Activated CD4-positive, alpha-beta T cell treated with anti-CD3 and anti-CD28 coated beads, Interleukin-2, amount 10 ng/mL, durations not matched to agents 7 days and 5 days (primary cell): ENCODE measurements at regions not wholly inside any gene's neighbourhood (a gene's known extent, or its start where the extent isn't known, plus 50 kb on each side); places are given as distances from the start of the nearest gene placed in this dataset.
"Not testable (repeated sequence)": the region's sequence is repeated elsewhere in the genome, so short reads cannot be mapped to it uniquely, and the experiment has no call there.

Experiments used
- CTCF ChIA-PET: fragments of 350-600 bp; sonication (Branson Sonifier 250); formaldehyde crosslinking; loops from one replicate; lab custom pipeline; 2021; ENCODE audit warnings: antibody characterized with exemption; lab: Charles Lee
- POLR2A ChIA-PET: fragments of 350-600 bp; sonication (Branson Sonifier 250); formaldehyde crosslinking; loops from one replicate; lab custom pipeline; 2021; ENCODE audit warnings: antibody characterized with exemption; lab: Charles Lee
- DNase-seq: peaks from one replicate; pipeline ENCODE4 v3.0.0-alpha.2; 2020
- H3K27ac Mint-ChIP-seq: one replicate; pipeline ENCODE4 v1.8.0; 2021; ENCODE audit warnings: mild to moderate bottlenecking, moderate library complexity, mixed read lengths
- H3K27me3 Mint-ChIP-seq: one replicate; pipeline ENCODE4 v1.8.0; 2021; ENCODE audit warnings: mixed read lengths
- H3K36me3 Mint-ChIP-seq: one replicate; pipeline ENCODE4 v1.8.0; 2021; ENCODE audit warnings: low read depth, mixed read lengths
- H3K4me1 Mint-ChIP-seq: one replicate; pipeline ENCODE4 v1.8.0; 2021; ENCODE audit warnings: mixed read lengths
- H3K4me3 Mint-ChIP-seq: one replicate; pipeline ENCODE4 v1.8.0; 2021; ENCODE audit warnings: mild to moderate bottlenecking, moderate library complexity, mixed read lengths
- H3K9me3 Mint-ChIP-seq: one replicate; pipeline ENCODE4 v1.8.0; 2021; ENCODE audit warnings: mixed read lengths

- DNase-seq: no peak
- H3K27me3 Mint-ChIP-seq: no peaks in the 10 kb centered on the region
- H3K36me3 Mint-ChIP-seq: no peaks in the 10 kb centered on the region
- ChIA-PET POLR2A (no interaction called here), CTCF (no interaction called here)
- peaks cover 2% of the 10 kb centered on the region for H3K9me3 Mint-ChIP-seq
- no peaks in the 10 kb centered on the region for H3K4me1 Mint-ChIP-seq
- no peak overlapping the region for H3K4me3 Mint-ChIP-seq
- H3K27ac Mint-ChIP-seq: no peak overlapping the region
Observed at GRCh38 chr6:102764317-102764716, 1370.8 kb downstream of the GRIK2 start.

- Mint-ChIP-seq H3K27me3 (no peaks in the 10 kb centered on the region), H3K27ac (no peak overlapping the region), H3K36me3 (no peaks in the 10 kb centered on the region), H3K4me1 (no peaks in the 10 kb centered on the region), H3K4me3 (no peak overlapping the region), H3K9me3 (peaks cover 2% of the 10 kb centered on the region)
- POLR2A ChIA-PET: no interaction called here
- CTCF ChIA-PET: no interaction called here
- no peak for DNase-seq
Observed at GRCh38 chr6:102763891-102764290, 1370.4 kb downstream of the GRIK2 start.

- Mint-ChIP-seq H3K4me3 (no peak overlapping the region), H3K9me3 (peaks cover 2% of the 10 kb centered on the region), H3K4me1 (no peaks in the 10 kb centered on the region), H3K36me3 (no peaks in the 10 kb centered on the region), H3K27me3 (no peaks in the 10 kb centered on the region), H3K27ac (no peak overlapping the region)
- ChIA-PET CTCF (no interaction called here), POLR2A (no interaction called here)
- DNase-seq: no peak
Observed at GRCh38 chr6:102761872-102762271, 1368.4 kb downstream of the GRIK2 start.

GRCh38 chr6:102759415-102759814 lies 1365.9 kb downstream of the GRIK2 start:
- no peak for DNase-seq
- Mint-ChIP-seq H3K9me3 (no peaks in the 10 kb centered on the region), H3K36me3 (no peaks in the 10 kb centered on the region), H3K4me1 (no peaks in the 10 kb centered on the region), H3K4me3 (no peak overlapping the region), H3K27me3 (no peaks in the 10 kb centered on the region), H3K27ac (no peak overlapping the region)
- ChIA-PET POLR2A (no interaction called here), CTCF (no interaction called here)

GRCh38 chr6:102758536-102758935 lies 1365.0 kb downstream of the GRIK2 start:
- H3K36me3 Mint-ChIP-seq, POLR2A ChIA-PET, H3K9me3 Mint-ChIP-seq: not testable (repeated sequence)

GRCh38 chr6:102749210-102749971 lies 1355.9 kb downstream of the GRIK2 start:
- Mint-ChIP-seq H3K4me1 (no peaks in the 10 kb centered on the region), H3K9me3 (peaks cover 3% of the 10 kb centered on the region), H3K36me3 (no peaks in the 10 kb centered on the region), H3K27ac (no peak overlapping the region), H3K4me3 (no peak overlapping the region), H3K27me3 (no peaks in the 10 kb centered on the region)
- DNase-seq: no peak
- ChIA-PET POLR2A (no interaction called here), CTCF (no interaction called here)

More at GRCh38 chr6:102758536-102758935, 1365.0 kb downstream of the GRIK2 start:
- DNase-seq, H3K27ac Mint-ChIP-seq, H3K27me3 Mint-ChIP-seq, H3K4me3 Mint-ChIP-seq, CTCF ChIA-PET, H3K4me1 Mint-ChIP-seq: not testable (repeated sequence)

GRCh38 chr6:102746941-102747340 lies 1353.4 kb downstream of the GRIK2 start:
- no peak for DNase-seq
- Mint-ChIP-seq H3K9me3 (peaks cover 3% of the 10 kb centered on the region), H3K4me3 (no peak overlapping the region), H3K27me3 (no peaks in the 10 kb centered on the region), H3K36me3 (no peaks in the 10 kb centered on the region), H3K4me1 (no peaks in the 10 kb centered on the region), H3K27ac (no peak overlapping the region)
- ChIA-PET POLR2A (no interaction called here), CTCF (no interaction called here)

GRCh38 chr6:102742754-102743356 lies 1349.3 kb downstream of the GRIK2 start:
- no peak for DNase-seq
- no peaks in the 10 kb centered on the region for H3K36me3 Mint-ChIP-seq
- CTCF ChIA-PET: no interaction called here
- H3K27ac Mint-ChIP-seq: no peak overlapping the region
- H3K4me1 Mint-ChIP-seq: no peaks in the 10 kb centered on the region
- no peaks in the 10 kb centered on the region for H3K9me3 Mint-ChIP-seq
- no peak overlapping the region for H3K4me3 Mint-ChIP-seq
- POLR2A ChIA-PET: no interaction called here
- H3K27me3 Mint-ChIP-seq: no peaks in the 10 kb centered on the region

- ChIA-PET POLR2A (no interaction called here), CTCF (no interaction called here)
- H3K9me3 Mint-ChIP-seq: no peaks in the 10 kb centered on the region
Observed at GRCh38 chr6:102742028-102742427, 1348.5 kb downstream of the GRIK2 start.

GRCh38 chr6:102736941-102737368 lies 1343.4 kb downstream of the GRIK2 start:
- Mint-ChIP-seq H3K27ac (no peak overlapping the region), H3K4me3 (no peak overlapping the region), H3K27me3 (no peaks in the 10 kb centered on the region), H3K9me3 (peaks cover 2% of the 10 kb centered on the region), H3K4me1 (no peaks in the 10 kb centered on the region), H3K36me3 (no peaks in the 10 kb centered on the region)
- no peak for DNase-seq
- ChIA-PET CTCF (no interaction called here), POLR2A (no interaction called here)

More at GRCh38 chr6:102742028-102742427, 1348.5 kb downstream of the GRIK2 start:
- Mint-ChIP-seq H3K4me1 (no peaks in the 10 kb centered on the region), H3K4me3 (no peak overlapping the region), H3K27ac (no peak overlapping the region), H3K36me3 (no peaks in the 10 kb centered on the region), H3K27me3 (no peaks in the 10 kb centered on the region)
- no peak for DNase-seq

- Mint-ChIP-seq H3K27me3 (no peaks in the 10 kb centered on the region), H3K9me3 (peaks cover 11% of the 10 kb centered on the region), H3K36me3 (no peaks in the 10 kb centered on the region), H3K4me1 (no peaks in the 10 kb centered on the region), H3K27ac (no peak overlapping the region), H3K4me3 (no peak overlapping the region)
- CTCF ChIA-PET: no interaction called here
- POLR2A ChIA-PET: no interaction called here
- DNase-seq: no peak
Observed at GRCh38 chr6:102732898-102733297, 1339.4 kb downstream of the GRIK2 start.

GRCh38 chr6:102722086-102722485 lies 1328.6 kb downstream of the GRIK2 start:
- H3K4me1 Mint-ChIP-seq, DNase-seq, H3K27ac Mint-ChIP-seq, H3K27me3 Mint-ChIP-seq, H3K4me3 Mint-ChIP-seq, H3K9me3 Mint-ChIP-seq, POLR2A ChIA-PET, CTCF ChIA-PET, H3K36me3 Mint-ChIP-seq: not testable (repeated sequence)

- ChIA-PET CTCF (no interaction called here), POLR2A (no interaction called here)
- Mint-ChIP-seq H3K27ac (no peak overlapping the region), H3K36me3 (no peaks in the 10 kb centered on the region), H3K4me1 (no peaks in the 10 kb centered on the region), H3K4me3 (no peak overlapping the region), H3K27me3 (no peaks in the 10 kb centered on the region), H3K9me3 (no peaks in the 10 kb centered on the region)
- DNase-seq: no peak
Observed at GRCh38 chr6:102717737-102718456, 1324.4 kb downstream of the GRIK2 start.
